Endothelial cell of umbilical vein (primary cell): ENCODE measurements at regions not wholly inside any gene's neighbourhood (a gene's known extent, or its start where the extent isn't known, plus 50 kb on each side); places are given as distances from the start of the nearest gene placed in this dataset.

Source experiments
- BruUV-seq: library from RNA; stranded (reverse); fragments of 400-500 nt; replicated peaks from 2 replicates; lab custom pipeline; 2021; lab: Mats Ljungman, UMichigan
- CTCF ChIA-PET: fragments of 300-600, 350-600 bp; sonication (Branson Sonifier 250); formaldehyde crosslinking; loops from one replicate; lab custom pipeline; 2021; ENCODE audit warnings: antibody characterized with exemption, inconsistent platforms; lab: Charles Lee
- POLR2A ChIA-PET: fragments of 300-600, 350-600 bp; sonication (Branson Sonifier 250); formaldehyde crosslinking; loops from one replicate; lab custom pipeline; 2021; ENCODE audit warnings: antibody characterized with exemption, inconsistent platforms; lab: Charles Lee
- DNase-seq: peaks from one replicate; pipeline ENCODE4 v3.0.0-alpha.2; 2011; ENCODE audit warnings: low read depth, low spot score
- FAIRE-seq: peaks from 2 replicates; lab custom pipeline; 2011; peaks lifted over from hg19 to GRCh38; lab: Jason Lieb, UNC
- H2AFZ ChIP-seq: 2 replicates; pipeline ENCODE4 v1.6.0; 2012; ENCODE audit warnings: low read depth, low read length, control low read depth, inconsistent platforms
- H3K27ac ChIP-seq: 2 replicates; pipeline ENCODE4 v1.5.1; 2011; ENCODE audit warnings: low read depth, mild to moderate bottlenecking, control low read depth, low read length, moderate library complexity; ENCODE audit not compliant: insufficient read depth
- H3K27me3 ChIP-seq, 2 experiments: 2 replicates each; pipeline versions ENCODE4 v1.6.0 to v1.6.1; 2011; ENCODE audit warnings: low read length in 2 of 2, mixed read lengths in 1 of 2; ENCODE audit not compliant: control insufficient read depth in 2 of 2, insufficient read depth in 2 of 2
- H3K36me3 ChIP-seq, 2 experiments: 2 replicates in 1 of 2; 3 replicates in 1 of 2; pipeline ENCODE4 v1.5.1; 2011; ENCODE audit warnings: low read length in 2 of 2, mild to moderate bottlenecking in 1 of 2, moderate library complexity in 1 of 2; ENCODE audit not compliant: control insufficient read depth in 2 of 2, insufficient read depth in 2 of 2; ENCODE audit errors: extremely low read depth in 1 of 2
- H3K4me1 ChIP-seq: 3 replicates; pipeline ENCODE4 v1.5.1; 2011; ENCODE audit warnings: mild to moderate bottlenecking, low read length; ENCODE audit not compliant: control insufficient read depth, insufficient read depth; ENCODE audit errors: extremely low read depth
- H3K4me2 ChIP-seq: 2 replicates; pipeline ENCODE4 v1.6.1; 2011; ENCODE audit warnings: low read length, control low read depth, mixed read lengths; ENCODE audit not compliant: insufficient read depth
- H3K4me3 ChIP-seq, 3 experiments: fragments of 200-600 bp in 1 of 3; sonication (generic), shearing (Covaris generic) in 1 of 3; replicated peaks in 1 of 3; 2 replicates each; pipeline ENCODE4 v1.5.1; 2011 to 2016; ENCODE audit warnings: control low read depth in 3 of 3, low read length in 3 of 3, mild to moderate bottlenecking in 2 of 3, inconsistent platforms in 1 of 3, low read depth in 1 of 3, moderate library complexity in 1 of 3; ENCODE audit not compliant: insufficient read depth in 1 of 3
- H3K79me2 ChIP-seq: 2 replicates; pipeline ENCODE4 v1.6.0; 2012; ENCODE audit warnings: low read length, inconsistent platforms; ENCODE audit not compliant: control insufficient read depth, insufficient read depth
- H3K9ac ChIP-seq: replicated peaks from 2 replicates; pipeline ENCODE3; 2011; ENCODE audit warnings: low read length, control low read depth; ENCODE audit not compliant: insufficient read depth; ENCODE audit errors: extremely low read depth
- H3K9me1 ChIP-seq: replicated peaks from 3 replicates; pipeline ENCODE4 v1.6.0; 2011; ENCODE audit warnings: mild to moderate bottlenecking, low read length; ENCODE audit not compliant: control insufficient read depth, insufficient read depth; ENCODE audit errors: extremely low read depth
- H3K9me3 ChIP-seq: replicated peaks from 2 replicates; pipeline ENCODE4 v1.5.1; 2012; ENCODE audit warnings: low read length, inconsistent platforms; ENCODE audit not compliant: control insufficient read depth, insufficient read depth
- H4K20me1 ChIP-seq: replicated peaks from 2 replicates; pipeline ENCODE3; 2011; ENCODE audit warnings: mild to moderate bottlenecking, low read length; ENCODE audit not compliant: control insufficient read depth, insufficient read depth; ENCODE audit errors: extremely low read depth
- CTCF ChIP-seq, 2 donors: IDR thresholded peaks; 1 replicate in 1 of 2; 2 replicates in 1 of 2; pipeline ENCODE4 v1.5.1; 2011; ENCODE audit warnings: low read length in 2 of 2, mild to moderate bottlenecking in 2 of 2, moderate library complexity in 2 of 2, control low read depth in 1 of 2, inconsistent platforms in 1 of 2, low read depth in 1 of 2; ENCODE audit not compliant: insufficient read depth in 1 of 2; ENCODE audit errors: extremely low read depth in 1 of 2
- GATA2 ChIP-seq: IDR thresholded peaks from 2 replicates; pipeline ENCODE4 v1.7.0; 2011; ENCODE audit warnings: low read depth, mild to moderate bottlenecking, moderate library complexity, mixed read lengths, low read length; ENCODE audit not compliant: insufficient read length, insufficient read depth
- JUN ChIP-seq: IDR thresholded peaks from 2 replicates; pipeline ENCODE4 v1.6.1; 2011; ENCODE audit warnings: borderline replicate concordance, low read depth; ENCODE audit not compliant: insufficient read length, insufficient read depth
- MAX ChIP-seq: IDR thresholded peaks from 2 replicates; pipeline ENCODE4 v1.6.1; 2011; ENCODE audit not compliant: insufficient read depth, insufficient read length
- MYC ChIP-seq: IDR thresholded peaks from one replicate; pipeline ENCODE4 v1.6.1; 2011; ENCODE audit warnings: mild to moderate bottlenecking, low read depth, low read length
- POLR2AphosphoS5 ChIP-seq: IDR thresholded peaks from 2 replicates; pipeline ENCODE4 v1.6.1; 2012; ENCODE audit warnings: low read depth, mild to moderate bottlenecking, control low read depth, low read length, moderate library complexity; ENCODE audit not compliant: insufficient read depth
- dilution Hi-C: fragments of 300-500 bp; cut with MboI; formaldehyde crosslinking; loops from one replicate; pipeline ENCODE4 v1.15.0; 2019; ENCODE audit warnings: low sequenced_read_pairs; ENCODE audit not compliant: extremely low pct_ligation_motif_present
- intact Hi-C: fragments of 100-400 bp; cut with micrococcal nuclease; formaldehyde crosslinking; loops from one replicate; pipeline ENCODE4 v1.10.0; 2022

- no peak overlapping the region for H2AFZ ChIP-seq
- FAIRE-seq: no peak
- H3K36me3 ChIP-seq: no peaks in the 10 kb centered on the region
- H4K20me1 ChIP-seq: no peaks in the 10 kb centered on the region
- no peak for DNase-seq
- intact Hi-C loops (no loop called here), dilution Hi-C loops (no loop called here)
- no peaks in the 10 kb centered on the region for H3K9me3 ChIP-seq
- H3K4me1 ChIP-seq: no peaks in the 10 kb centered on the region
- TF ChIP-seq CTCF (IDR thresholded peaks at IDR 0.05; ENCODE audit: extremely low read depth in 1 of 2, insufficient read depth in 1 of 2, low read depth in 1 of 2, low read length in 2 of 2) (no peak), GATA2 (no peak), POLR2AphosphoS5 (no peak), JUN (no peak), MYC (no peak)
- H3K27ac ChIP-seq: no peak overlapping the region
- H3K9ac ChIP-seq: no peak overlapping the region
- no peak overlapping the region for H3K4me2 ChIP-seq
- CTCF ChIA-PET: no interaction called here
- H3K4me3 ChIP-seq: no peak overlapping the region
- BruUV-seq: no TSS peak
- H3K9me1 ChIP-seq: no peaks in the 10 kb centered on the region
- POLR2A ChIA-PET: no interaction called here
- H3K27me3 ChIP-seq: no peaks in the 10 kb centered on the region
- H3K79me2 ChIP-seq: no peaks in the 10 kb centered on the region
Measured at GRCh38 chrX:43474321-43474720, 181.8 kb upstream of the MAOA start.

GRCh38 chrX:43479070-43479469, 177.0 kb upstream of the MAOA start:
- POLR2A ChIA-PET: no interaction called here
- no TSS peak for BruUV-seq
- Histone ChIP-seq H2AFZ (no peak overlapping the region), H3K9me3 (no peaks in the 10 kb centered on the region), H3K27me3 (no peaks in the 10 kb centered on the region), H4K20me1 (no peaks in the 10 kb centered on the region), H3K4me1 (no peaks in the 10 kb centered on the region), H3K79me2 (no peaks in the 10 kb centered on the region), H3K27ac (no peak overlapping the region), H3K4me2 (no peak overlapping the region), H3K4me3 (no peak overlapping the region), H3K36me3 (no peaks in the 10 kb centered on the region), H3K9me1 (no peaks in the 10 kb centered on the region), H3K9ac (no peak overlapping the region)
- TF ChIP-seq JUN (no peak), MAX (no peak), GATA2 (no peak)
- DNase-seq (no peak), FAIRE-seq (no peak)
- dilution Hi-C loops: no loop called here
- CTCF ChIA-PET: no interaction called here
- intact Hi-C loops: no loop called here
